ENCODE measurements at regions not wholly inside any gene's neighbourhood (a gene's known extent, or its start where the extent isn't known, plus 50 kb on each side); places are given as distances from the start of the nearest gene placed in this dataset.

DNA sequence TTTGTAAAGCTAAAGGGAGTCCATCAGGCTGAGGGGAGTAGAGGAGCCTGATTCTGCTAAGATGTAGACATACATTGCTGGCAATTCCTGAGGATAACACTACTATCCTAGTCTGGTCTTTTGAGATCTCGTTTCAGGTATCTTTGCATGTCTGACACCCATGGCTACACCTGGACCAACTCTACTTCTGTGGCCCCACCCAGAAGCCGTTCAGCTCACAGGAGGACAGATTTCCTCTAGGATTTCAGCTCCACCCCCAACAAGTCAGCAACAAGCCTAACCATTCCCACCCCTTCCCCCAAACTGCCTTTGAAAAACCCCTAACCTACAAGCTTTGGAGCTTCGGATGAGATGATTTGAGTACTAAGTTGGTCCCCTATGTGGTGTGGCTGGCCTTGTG, 848.2 kb downstream of the NLGN4X start:
- Histone ChIP-seq H3K9me3 (ENCODE audit: insufficient read depth, low read length) (no peaks in the 10 kb centered on the region), H3K27ac (ENCODE audit: low read length) (no peak overlapping the region), H3K4me2 (ENCODE audit: low read length) (no peak overlapping the region), H3K9ac (ENCODE audit: low read length) (no peak overlapping the region), H3K4me3 (ENCODE audit: low read length) (no peak overlapping the region), H2AFZ (ENCODE audit: low read depth, low read length) (no peak overlapping the region), H4K20me1 (ENCODE audit: insufficient read depth, low read length) (no peaks in the 10 kb centered on the region), H3K27me3 (ENCODE audit: low read depth, low read length) (no peaks in the 10 kb centered on the region), H3K4me1 (ENCODE audit: low read length) (no peaks in the 10 kb centered on the region), H3K36me3 (replicated peaks; ENCODE audit: low read depth, low read length) (no peaks in the 10 kb centered on the region), H3K79me2 (ENCODE audit: low read length) (no peaks in the 10 kb centered on the region)
- TF ChIP-seq CTCF (IDR thresholded peaks at IDR 0.05; ENCODE audit: low read depth, low read length) (no peak), EZH2phosphoT487 (IDR thresholded peaks at IDR 0.05; ENCODE audit: low read depth) (no peak)

GRCh38 chrX:5341902-5342301, 886.8 kb downstream of the NLGN4X start:
- H3K4me1 ChIP-seq (ENCODE audit: low read length): no peaks in the 10 kb centered on the region
- no peaks in the 10 kb centered on the region for H3K9me3 ChIP-seq (ENCODE audit: insufficient read depth, low read length)
- H2AFZ ChIP-seq (ENCODE audit: low read depth, low read length): no peak overlapping the region
- H3K9ac ChIP-seq (ENCODE audit: low read length): no peak overlapping the region
- no peak overlapping the region for H3K4me2 ChIP-seq (ENCODE audit: low read length)
- no peaks in the 10 kb centered on the region for H3K27me3 ChIP-seq (ENCODE audit: low read depth, low read length)
- H3K4me3 ChIP-seq (ENCODE audit: low read length): no peak overlapping the region
- no peaks in the 10 kb centered on the region for H4K20me1 ChIP-seq (ENCODE audit: insufficient read depth, low read length)
- no peak for TF ChIP-seq EZH2phosphoT487 (IDR thresholded peaks at IDR 0.05; ENCODE audit: low read depth)
- H3K27ac ChIP-seq (ENCODE audit: low read length): no peak overlapping the region
- no peaks in the 10 kb centered on the region for H3K79me2 ChIP-seq (ENCODE audit: low read length)
- no peaks in the 10 kb centered on the region for H3K36me3 ChIP-seq (replicated peaks; ENCODE audit: low read depth, low read length)

DNA sequence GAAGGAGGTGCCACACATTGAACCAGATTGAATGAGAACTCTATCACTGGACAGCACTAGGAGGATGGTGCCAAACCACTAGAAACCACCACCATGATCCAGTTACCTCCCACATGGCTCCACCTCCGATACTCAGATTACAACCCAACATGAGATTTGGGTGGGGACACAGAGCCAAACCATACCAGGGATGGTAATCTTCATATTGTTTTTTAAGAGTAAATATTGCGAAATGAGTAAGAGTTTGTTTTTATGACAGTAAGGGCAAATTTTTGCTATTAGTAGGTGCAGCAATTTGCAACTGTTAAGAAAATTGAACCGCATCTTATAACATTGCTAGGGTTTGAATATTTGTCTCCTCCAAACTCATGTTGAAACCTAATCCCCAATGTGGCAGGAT, 891.5 kb downstream of the NLGN4X start:
- H3K27me3 ChIP-seq (ENCODE audit: low read depth, low read length): no peaks in the 10 kb centered on the region
- no peaks in the 10 kb centered on the region for H3K36me3 ChIP-seq (replicated peaks; ENCODE audit: low read depth, low read length)
- no peaks in the 10 kb centered on the region for H3K9me3 ChIP-seq (ENCODE audit: insufficient read depth, low read length)
- H3K9ac ChIP-seq (ENCODE audit: low read length): no peak overlapping the region
- H2AFZ ChIP-seq (ENCODE audit: low read depth, low read length): no peak overlapping the region
- H4K20me1 ChIP-seq (ENCODE audit: insufficient read depth, low read length): no peaks in the 10 kb centered on the region
- H3K4me3 ChIP-seq (ENCODE audit: low read length): no peak overlapping the region
- H3K4me1 ChIP-seq (ENCODE audit: low read length): no peaks in the 10 kb centered on the region
- H3K4me2 ChIP-seq (ENCODE audit: low read length): no peak overlapping the region
- TF ChIP-seq EZH2phosphoT487 (IDR thresholded peaks at IDR 0.05; ENCODE audit: low read depth) (no peak), CTCF (IDR thresholded peaks at IDR 0.05; ENCODE audit: low read depth, low read length) (no peak)
- H3K27ac ChIP-seq (ENCODE audit: low read length): no peak overlapping the region
- no peaks in the 10 kb centered on the region for H3K79me2 ChIP-seq (ENCODE audit: low read length)

DNA sequence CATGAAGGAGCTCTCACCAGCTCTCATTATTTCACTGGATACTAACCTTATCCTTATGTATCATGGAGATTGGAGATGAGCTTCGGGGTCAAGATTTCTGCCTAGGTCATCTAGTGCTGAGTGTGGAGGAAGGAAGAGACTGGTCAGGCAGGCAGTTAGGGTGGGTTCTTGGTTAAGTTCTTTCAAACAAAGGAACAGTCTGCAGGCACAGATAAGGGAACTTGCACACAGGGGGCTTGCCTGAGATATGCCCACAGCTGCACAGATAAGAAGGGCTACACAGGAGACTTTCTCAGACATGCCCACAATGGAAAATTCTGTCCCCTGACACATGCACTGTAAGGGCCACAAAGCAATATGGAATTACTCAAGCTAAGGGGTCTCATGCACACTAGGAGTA, 904.1 kb downstream of the NLGN4X start:
- no peak overlapping the region for H3K9ac ChIP-seq (ENCODE audit: low read length)
- no peak overlapping the region for H3K4me2 ChIP-seq (ENCODE audit: low read length)
- H4K20me1 ChIP-seq (ENCODE audit: insufficient read depth, low read length): no peaks in the 10 kb centered on the region
- TF ChIP-seq CTCF (IDR thresholded peaks at IDR 0.05; ENCODE audit: low read depth, low read length): no peak
- no peak for TF ChIP-seq EZH2phosphoT487 (IDR thresholded peaks at IDR 0.05; ENCODE audit: low read depth)
- H3K36me3 ChIP-seq (replicated peaks; ENCODE audit: low read depth, low read length): no peaks in the 10 kb centered on the region
- no peak overlapping the region for H3K4me3 ChIP-seq (ENCODE audit: low read length)
- H3K79me2 ChIP-seq (ENCODE audit: low read length): no peaks in the 10 kb centered on the region
- no peaks in the 10 kb centered on the region for H3K27me3 ChIP-seq (ENCODE audit: low read depth, low read length)
- H3K27ac ChIP-seq (ENCODE audit: low read length): no peak overlapping the region
- no peaks in the 10 kb centered on the region for H3K9me3 ChIP-seq (ENCODE audit: insufficient read depth, low read length)
- no peaks in the 10 kb centered on the region for H3K4me1 ChIP-seq (ENCODE audit: low read length)
- no peak overlapping the region for H2AFZ ChIP-seq (ENCODE audit: low read depth, low read length)

GRCh38 chrX:5314148-5314547, 914.5 kb downstream of the NLGN4X start:
- no peak overlapping the region for H3K27ac ChIP-seq (ENCODE audit: low read length)
- H3K4me1 ChIP-seq (ENCODE audit: low read length): no peaks in the 10 kb centered on the region
- no peaks in the 10 kb centered on the region for H3K36me3 ChIP-seq (replicated peaks; ENCODE audit: low read depth, low read length)
- no peaks in the 10 kb centered on the region for H3K79me2 ChIP-seq (ENCODE audit: low read length)
- no peaks in the 10 kb centered on the region for H3K9me3 ChIP-seq (ENCODE audit: insufficient read depth, low read length)
- H3K9ac ChIP-seq (ENCODE audit: low read length): no peak overlapping the region
- no peak overlapping the region for H3K4me3 ChIP-seq (ENCODE audit: low read length)
- no peaks in the 10 kb centered on the region for H3K27me3 ChIP-seq (ENCODE audit: low read depth, low read length)
- no peak overlapping the region for H2AFZ ChIP-seq (ENCODE audit: low read depth, low read length)
- H3K4me2 ChIP-seq (ENCODE audit: low read length): no peak overlapping the region
- TF ChIP-seq CTCF (IDR thresholded peaks at IDR 0.05; ENCODE audit: low read depth, low read length) (no peak), EZH2phosphoT487 (IDR thresholded peaks at IDR 0.05; ENCODE audit: low read depth) (no peak)
- no peaks in the 10 kb centered on the region for H4K20me1 ChIP-seq (ENCODE audit: insufficient read depth, low read length)

Data from OCI-LY3 (cell line).